ENCODE measurements at regions not wholly inside any gene's neighbourhood (a gene's known extent, or its start where the extent isn't known, plus 50 kb on each side); places are given as distances from the start of the nearest gene placed in this dataset.

DNA sequence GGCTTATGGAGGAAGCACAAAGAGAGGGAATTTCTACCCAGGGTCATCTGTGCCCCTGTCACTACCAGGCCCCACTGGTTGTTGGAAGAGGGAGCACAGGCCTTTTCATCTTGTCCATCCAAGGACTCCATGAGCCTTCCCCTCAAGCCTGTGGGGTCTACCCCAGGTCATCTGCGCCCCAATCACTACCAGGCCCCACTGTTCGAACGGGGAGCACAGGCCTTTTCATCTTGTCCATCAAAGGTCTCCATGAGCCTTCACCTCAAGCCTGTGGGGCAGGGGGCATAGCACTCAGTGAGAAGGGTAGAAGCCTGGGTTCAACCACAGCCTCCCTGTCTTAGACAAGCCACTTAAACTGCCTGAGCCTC lies 101.5 kb upstream of the CDH5 start:
- DNase-seq (ENCODE audit: low read depth, low spot score) (no peak), ATAC-seq (no peak)
- H3K27ac ChIP-seq (ENCODE audit: low read depth, low read length), result no peak overlapping the region
- CTCF ChIA-PET, result no interaction called here
- POLR2A ChIA-PET, result no interaction called here
- H3K4me1 ChIP-seq (ENCODE audit: control insufficient read depth in 1 of 2, insufficient read depth in 2 of 2, low read length in 2 of 2), result peaks cover 0 to under 1% of the 10 kb centered on the region in 2 experiments; a peak in 2 of 4 replicates
- RAD21 ChIA-PET (ENCODE audit: low non-redundant PET in 1 of 2, low total read pairs in 2 of 2, uncharacterized antibody in 2 of 2, unreplicated experiment in 2 of 2), result no interaction called here
- BruUV-seq (replicated peaks), result no TSS peak
- H3K9me2 ChIP-seq (ENCODE audit: insufficient read depth), result no peaks in the 10 kb centered on the region
- no peak overlapping the region for H3K4me3 ChIP-seq (replicated peaks in 1 of 2; ENCODE audit: low read depth in 1 of 2, low read length in 2 of 2)
- no peaks in the 10 kb centered on the region for H3K36me3 ChIP-seq (ENCODE audit: control insufficient read depth in 1 of 2, insufficient read depth in 2 of 2, low read length in 2 of 2)
- H3K9me3 ChIP-seq (ENCODE audit: control insufficient read depth in 1 of 2, insufficient read depth in 1 of 2, low read depth in 1 of 2, low read length in 2 of 2), result no peaks in the 10 kb centered on the region
- no peak overlapping the region for H3K9ac ChIP-seq (ENCODE audit: low read length)
- no peaks in the 10 kb centered on the region for H3K79me2 ChIP-seq (ENCODE audit: insufficient read depth, low read length)
- no peaks in the 10 kb centered on the region for H3K27me3 ChIP-seq (ENCODE audit: insufficient read depth, low read length)
- H3K4me2 ChIP-seq (ENCODE audit: low read length), result no peak overlapping the region
- TF ChIP-seq TCF7L2 (IDR thresholded peaks at IDR 0.05; ENCODE audit: borderline replicate concordance, extremely low read depth, insufficient read depth, insufficient read length) (no peak), POLR2A (IDR thresholded peaks at IDR 0.05; ENCODE audit: borderline replicate concordance, extremely low read depth, insufficient read depth, insufficient read length) (no peak), EGR1 (IDR thresholded peaks at IDR 0.05; ENCODE audit: low read depth) (no peak), FOSL1 (IDR thresholded peaks at IDR 0.05; ENCODE audit: low read depth) (no peak), ELF1 (IDR thresholded peaks at IDR 0.05; ENCODE audit: borderline replicate concordance, low read depth) (no peak), CBX3 (IDR thresholded peaks at IDR 0.05; ENCODE audit: low read depth) (no peak), JUND (IDR thresholded peaks at IDR 0.05) (no peak), EZH2 (IDR thresholded peaks at IDR 0.05) (no peak)
- TF ChIP-seq, protein P1, sequence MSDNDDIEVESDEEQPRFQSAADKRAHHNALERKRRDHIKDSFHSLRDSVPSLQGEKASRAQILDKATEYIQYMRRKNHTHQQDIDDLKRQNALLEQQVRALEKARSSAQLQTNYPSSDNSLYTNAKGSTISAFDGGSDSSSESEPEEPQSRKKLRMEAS (IDR thresholded peaks at IDR 0.05), result no peak
- TF ChIP-seq, protein P2, sequence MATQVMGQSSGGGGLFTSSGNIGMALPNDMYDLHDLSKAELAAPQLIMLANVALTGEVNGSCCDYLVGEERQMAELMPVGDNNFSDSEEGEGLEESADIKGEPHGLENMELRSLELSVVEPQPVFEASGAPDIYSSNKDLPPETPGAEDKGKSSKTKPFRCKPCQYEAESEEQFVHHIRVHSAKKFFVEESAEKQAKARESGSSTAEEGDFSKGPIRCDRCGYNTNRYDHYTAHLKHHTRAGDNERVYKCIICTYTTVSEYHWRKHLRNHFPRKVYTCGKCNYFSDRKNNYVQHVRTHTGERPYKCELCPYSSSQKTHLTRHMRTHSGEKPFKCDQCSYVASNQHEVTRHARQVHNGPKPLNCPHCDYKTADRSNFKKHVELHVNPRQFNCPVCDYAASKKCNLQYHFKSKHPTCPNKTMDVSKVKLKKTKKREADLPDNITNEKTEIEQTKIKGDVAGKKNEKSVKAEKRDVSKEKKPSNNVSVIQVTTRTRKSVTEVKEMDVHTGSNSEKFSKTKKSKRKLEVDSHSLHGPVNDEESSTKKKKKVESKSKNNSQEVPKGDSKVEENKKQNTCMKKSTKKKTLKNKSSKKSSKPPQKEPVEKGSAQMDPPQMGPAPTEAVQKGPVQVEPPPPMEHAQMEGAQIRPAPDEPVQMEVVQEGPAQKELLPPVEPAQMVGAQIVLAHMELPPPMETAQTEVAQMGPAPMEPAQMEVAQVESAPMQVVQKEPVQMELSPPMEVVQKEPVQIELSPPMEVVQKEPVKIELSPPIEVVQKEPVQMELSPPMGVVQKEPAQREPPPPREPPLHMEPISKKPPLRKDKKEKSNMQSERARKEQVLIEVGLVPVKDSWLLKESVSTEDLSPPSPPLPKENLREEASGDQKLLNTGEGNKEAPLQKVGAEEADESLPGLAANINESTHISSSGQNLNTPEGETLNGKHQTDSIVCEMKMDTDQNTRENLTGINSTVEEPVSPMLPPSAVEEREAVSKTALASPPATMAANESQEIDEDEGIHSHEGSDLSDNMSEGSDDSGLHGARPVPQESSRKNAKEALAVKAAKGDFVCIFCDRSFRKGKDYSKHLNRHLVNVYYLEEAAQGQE (IDR thresholded peaks at IDR 0.05; ENCODE audit: low read depth), result no peak
- H2AFZ ChIP-seq (ENCODE audit: low read depth, low read length, poor library complexity, severe bottlenecking), result no peak overlapping the region
- intact Hi-C loops (cut with micrococcal nuclease), result no loop called here
- H4K20me1 ChIP-seq (ENCODE audit: insufficient read depth), result no peaks in the 10 kb centered on the region
